ENCODE measurements at regions not wholly inside any gene's neighbourhood (a gene's known extent, or its start where the extent isn't known, plus 50 kb on each side); places are given as distances from the start of the nearest gene placed in this dataset.
A peak's percentile ranks its signal among the peaks of the same experiment; 100 is the strongest.
"Not testable (repeated sequence)": the region's sequence is repeated elsewhere in the genome, so short reads cannot be mapped to it uniquely, and the experiment has no call there.

DNA sequence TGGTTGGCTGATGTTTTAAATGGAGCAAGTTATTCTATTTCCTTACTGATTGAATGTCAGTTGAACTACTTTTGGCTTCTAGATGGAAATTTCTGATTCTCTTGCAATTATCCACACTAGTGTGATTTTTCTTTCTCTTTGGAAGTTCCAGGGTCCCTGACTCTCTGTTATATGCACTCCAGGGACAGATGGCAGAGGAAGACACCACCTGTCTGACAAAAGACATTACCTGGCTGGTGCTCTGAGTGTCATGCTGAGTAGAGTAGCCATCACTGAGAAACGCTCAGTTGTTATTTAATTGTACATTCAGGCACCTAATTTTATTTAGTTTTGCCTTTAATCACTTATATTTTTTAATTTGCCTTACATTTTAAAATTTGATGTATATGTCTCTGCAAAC, 105.4 kb upstream of the TLL1 start:
- no peak for DNase-seq (ENCODE audit: low read depth, low spot score)

DNA sequence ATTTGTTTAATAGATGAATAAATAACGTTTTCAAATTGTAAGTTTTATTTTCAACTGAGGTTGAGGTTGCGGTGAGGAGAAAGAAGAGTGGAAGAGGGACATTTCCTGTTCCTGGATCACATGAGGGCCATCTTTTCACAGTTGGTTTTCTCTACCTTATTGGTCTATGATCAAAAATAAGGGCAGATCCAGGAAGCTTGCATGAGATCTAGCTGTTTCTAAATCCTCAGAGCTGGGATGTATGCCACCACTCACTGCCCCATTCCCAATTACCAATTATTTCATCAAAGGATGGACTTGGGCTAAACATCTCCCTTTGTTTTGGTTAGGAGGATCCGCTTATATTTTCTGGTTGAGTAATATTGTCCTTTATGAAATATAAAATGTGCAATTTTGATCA, 104.8 kb upstream of the TLL1 start:
- DNase-seq (ENCODE audit: low read depth, low spot score): no peak

DNA sequence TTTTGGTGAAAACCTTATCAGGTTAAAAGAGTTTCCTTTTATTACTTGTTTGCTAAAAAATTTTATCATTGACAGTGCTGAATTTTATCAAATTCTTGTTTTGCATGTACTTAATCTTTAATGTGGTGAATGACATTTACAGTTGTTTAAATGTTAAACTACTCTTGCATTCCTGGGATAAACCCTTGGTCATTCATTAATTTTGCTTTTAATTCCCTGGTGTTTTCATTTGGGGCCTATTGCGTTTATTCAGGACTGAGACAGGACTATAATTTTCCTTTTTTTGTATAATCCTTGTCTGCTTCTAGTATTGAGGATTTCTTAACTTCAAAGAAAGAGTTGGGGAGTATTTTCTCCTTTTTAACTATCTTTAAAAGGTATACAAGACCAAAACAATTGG, 98.7 kb upstream of the TLL1 start:
- DNase-seq (ENCODE audit: low read depth, low spot score): no peak

DNA sequence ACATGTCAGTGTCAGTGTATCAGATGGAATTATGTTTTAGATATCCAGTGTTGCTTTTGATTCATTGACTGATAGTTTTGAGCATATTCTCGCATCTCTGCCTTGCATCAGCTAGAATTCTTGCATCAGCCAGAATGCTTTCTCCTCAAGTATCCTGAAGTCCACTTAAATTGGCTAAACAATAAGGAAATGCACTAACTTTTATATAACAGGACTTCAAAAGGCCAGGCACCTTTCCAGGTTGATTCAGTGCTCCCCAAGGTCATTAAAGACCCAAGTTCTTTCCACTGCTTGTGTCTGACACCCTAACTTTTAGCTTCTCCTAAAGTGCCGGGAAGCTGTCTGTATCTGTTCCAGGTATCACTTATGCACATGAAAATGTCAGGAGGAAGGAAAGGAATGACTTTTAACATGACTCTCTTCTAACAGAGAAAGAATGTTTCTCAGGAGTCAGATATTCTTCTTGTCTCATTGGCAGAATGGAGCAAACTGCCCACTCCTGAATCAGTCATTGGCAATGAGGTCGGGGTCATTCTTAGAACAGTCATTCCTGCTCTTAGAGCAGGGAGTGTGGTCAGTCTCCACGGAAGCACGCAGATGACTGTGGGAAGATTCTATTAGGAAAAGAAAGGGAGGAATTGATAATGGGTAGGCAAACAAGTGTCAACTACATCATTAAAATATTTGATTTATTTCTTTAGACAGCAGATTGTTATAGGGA, 92.9 kb upstream of the TLL1 start:
- DNase-seq (ENCODE audit: low read depth, low spot score): peak; percentile 21

DNA sequence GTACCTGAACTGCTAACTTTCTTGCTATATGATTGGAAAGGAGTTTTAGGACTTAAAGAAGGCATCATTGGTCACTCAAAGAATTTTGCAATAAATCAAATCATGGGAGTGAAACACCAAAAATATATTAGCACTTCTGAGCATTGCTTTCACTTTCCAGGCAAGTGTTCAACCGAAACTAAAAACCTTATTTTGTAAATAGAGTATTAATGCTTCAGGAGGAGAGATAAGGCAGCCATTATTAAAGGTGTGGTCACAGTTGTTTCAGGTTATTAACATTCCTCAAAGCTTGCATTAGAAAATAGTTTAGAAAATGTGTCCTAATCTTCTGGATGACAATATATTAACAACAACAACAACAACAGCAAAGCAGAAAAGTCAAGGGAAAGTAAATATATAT, 92.3 kb upstream of the TLL1 start:
- DNase-seq (ENCODE audit: low read depth, low spot score): no peak

DNA sequence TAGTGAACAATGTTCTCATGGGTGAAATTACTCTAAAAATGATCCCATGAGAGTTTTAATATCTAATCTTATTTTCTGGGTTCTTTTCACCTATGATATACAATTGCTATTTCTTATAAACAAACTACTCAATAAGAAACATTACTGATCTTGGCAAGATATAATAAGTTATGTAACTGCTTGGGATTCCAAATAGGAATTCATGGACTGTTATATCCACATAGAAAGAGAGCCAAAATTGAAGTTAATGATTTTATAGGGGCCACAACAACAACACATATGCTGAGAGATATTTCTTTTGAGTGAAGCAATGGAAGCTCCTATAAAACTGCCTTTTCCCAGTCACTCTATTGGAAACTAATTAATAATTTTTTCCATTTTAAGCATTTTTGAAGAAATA, 90.4 kb upstream of the TLL1 start:
- DNase-seq (ENCODE audit: low read depth, low spot score): no peak

DNA sequence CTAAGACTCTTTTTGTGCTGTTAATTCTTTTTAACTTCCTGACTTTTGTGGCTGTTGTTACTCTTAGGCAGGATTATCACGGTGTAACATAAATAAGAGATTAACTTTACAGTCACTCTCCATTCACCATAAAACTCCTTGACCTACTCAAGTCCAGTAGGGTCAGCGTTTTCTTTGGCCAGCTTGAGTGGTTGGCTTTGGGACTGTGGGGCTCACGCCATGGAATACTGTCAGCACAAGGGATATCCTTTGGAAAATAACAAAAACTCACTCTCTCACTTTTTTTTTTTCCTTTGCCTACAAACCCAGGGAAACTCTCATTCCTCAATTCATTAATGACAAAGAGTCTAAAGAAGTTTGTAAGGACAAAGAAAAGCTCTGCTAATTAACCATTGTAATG, 89.4 kb upstream of the TLL1 start:
- no peak for DNase-seq (ENCODE audit: low read depth, low spot score)

DNA sequence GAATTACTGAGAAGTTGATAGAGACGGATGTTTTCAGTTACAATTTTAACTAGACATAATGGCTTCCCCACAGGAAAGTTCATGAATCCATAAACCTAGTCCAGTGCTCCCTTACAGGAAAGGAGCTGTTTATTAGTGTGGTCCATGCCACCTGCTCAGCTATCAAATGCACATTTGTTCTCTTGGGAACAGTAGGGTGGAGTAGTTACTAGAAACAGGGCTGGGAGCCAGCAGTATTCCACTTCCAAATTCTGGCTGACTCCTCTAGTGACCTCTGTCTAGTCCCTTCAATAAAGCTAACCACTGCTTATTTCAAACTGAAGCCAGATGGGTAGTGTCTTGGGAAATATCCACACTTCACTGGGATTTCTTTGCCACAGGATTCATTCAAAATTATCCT, 88.4 kb upstream of the TLL1 start:
- no peak for DNase-seq (ENCODE audit: low read depth, low spot score)

DNA sequence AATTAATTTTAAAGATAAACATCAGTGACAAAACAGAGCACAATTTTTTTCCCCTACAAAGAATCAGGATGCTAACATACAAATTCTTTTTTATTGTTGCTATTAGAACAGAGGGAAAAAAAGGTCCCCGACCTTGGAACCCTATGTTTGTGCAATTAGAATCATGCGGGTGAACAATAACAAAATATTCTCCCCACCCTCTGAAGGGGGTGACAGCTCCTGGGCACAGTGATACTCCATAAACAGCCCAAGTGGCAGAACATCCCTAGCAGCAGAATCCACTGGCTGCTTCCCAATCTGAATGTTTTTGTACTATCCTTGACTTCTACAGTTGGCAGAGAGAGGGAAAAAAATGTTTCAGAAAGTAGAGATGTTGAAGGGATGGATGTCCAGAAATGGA, 87.7 kb upstream of the TLL1 start:
- DNase-seq (ENCODE audit: low read depth, low spot score): no peak

DNA sequence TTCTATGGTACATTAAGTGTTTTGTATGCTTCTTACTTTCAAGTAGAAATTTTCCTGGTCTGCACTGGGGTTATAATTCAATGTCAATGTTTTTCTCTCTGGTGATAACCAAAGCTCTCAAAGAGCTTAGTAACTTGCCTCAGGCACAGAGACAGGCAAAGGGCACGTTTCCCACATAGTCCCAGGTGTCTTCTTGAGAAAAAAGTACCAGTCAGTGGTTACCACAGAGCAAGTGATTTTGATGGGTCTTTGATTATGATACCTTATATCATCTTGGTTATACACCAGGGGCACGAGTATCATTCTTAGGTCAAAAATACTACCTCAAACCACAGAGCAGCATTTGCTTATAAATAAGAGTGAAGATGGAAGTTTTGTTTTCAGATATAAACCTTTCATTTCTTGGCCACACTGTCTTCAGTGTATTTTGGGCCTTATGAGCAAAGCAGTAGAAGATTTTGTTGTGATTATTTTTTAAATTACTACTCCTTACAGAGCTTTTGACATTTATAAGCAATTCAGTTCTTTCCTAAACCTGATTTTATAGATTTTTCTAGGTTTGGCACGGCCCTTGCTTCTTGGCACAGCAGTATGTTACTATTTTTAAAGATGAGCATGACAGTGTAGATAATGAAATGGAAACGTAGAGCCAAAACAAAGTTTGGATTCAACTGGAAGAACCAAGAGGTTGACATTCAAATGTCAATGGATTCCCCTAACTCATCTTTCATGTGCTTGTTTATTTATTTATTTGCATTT, 85.3 kb upstream of the TLL1 start:
- no peak for DNase-seq (ENCODE audit: low read depth, low spot score)

DNA sequence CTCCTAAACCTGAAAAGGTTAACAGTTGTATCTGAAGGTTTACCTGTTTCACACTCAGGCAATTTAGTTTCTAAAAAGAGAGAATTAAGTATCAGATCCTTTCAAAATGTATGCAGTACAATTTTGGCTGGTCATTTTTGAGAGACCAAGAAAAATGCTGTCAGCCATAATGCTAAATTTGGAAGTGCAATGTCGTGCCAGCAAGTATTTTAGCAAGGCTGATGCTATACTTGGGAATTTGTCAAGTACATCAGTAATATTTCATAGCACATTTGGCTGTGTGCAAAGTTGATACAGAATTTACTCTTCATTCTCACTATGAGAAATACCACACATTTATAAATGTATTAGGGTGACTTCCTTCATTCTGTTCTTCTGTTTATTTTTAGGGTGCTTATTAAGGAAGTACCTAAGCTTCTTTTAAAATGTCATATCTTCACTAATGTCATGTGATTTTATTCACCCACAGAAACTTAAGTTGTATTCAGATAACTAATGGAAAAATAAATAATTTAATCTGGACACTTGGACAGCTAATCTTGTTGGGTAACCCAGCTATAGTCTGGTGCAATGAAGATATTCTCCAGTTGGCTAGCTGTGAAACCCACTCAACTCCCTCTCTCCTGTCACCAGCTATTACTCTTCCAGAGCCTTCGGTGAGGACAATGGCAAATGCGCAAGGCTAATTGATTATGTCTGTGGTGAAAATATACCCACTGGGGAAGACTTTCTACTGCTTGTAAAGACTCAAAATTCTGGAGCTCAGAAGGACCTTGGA, 84.2 kb upstream of the TLL1 start:
- DNase-seq (ENCODE audit: low read depth, low spot score): no peak

DNA sequence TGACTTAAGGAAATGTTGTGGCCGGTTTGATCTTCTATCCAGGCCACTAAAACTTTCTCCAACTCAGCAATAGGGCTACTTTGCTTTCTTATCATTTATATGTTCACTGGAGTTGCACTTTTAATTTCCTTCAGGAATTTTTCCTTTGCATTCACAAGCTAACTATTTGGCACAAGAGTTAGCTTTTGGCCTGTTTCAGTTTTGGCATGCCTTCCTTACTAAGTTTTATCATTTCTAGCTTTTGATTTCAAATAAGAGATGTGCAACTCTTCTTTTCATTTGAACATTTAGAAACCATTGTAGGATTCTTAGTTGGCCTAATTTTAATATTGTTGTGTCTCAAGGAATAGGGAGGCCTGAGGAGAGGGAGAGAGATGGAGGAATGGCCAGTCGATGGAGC, 79.8 kb upstream of the TLL1 start:
- no peak for DNase-seq (ENCODE audit: low read depth, low spot score)

DNA sequence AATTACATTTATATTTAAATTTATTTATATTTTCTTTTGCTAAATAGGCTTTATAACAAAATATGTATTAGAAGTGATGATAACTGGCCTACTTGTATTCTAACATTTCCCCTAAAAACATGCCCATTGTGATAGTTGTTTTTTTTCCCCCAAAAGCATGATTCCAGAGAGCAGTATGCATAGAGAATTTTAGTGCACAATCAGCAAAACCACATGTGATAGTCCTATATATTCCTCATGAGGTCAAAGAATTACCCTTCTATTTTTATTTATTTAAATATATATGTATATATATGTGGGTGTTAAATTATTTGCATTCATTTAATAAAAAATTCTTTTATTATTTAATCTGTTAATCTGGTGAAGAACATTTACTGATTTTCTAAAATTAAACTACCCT, 78.2 kb upstream of the TLL1 start:
- no peak for DNase-seq (ENCODE audit: low read depth, low spot score)

DNA sequence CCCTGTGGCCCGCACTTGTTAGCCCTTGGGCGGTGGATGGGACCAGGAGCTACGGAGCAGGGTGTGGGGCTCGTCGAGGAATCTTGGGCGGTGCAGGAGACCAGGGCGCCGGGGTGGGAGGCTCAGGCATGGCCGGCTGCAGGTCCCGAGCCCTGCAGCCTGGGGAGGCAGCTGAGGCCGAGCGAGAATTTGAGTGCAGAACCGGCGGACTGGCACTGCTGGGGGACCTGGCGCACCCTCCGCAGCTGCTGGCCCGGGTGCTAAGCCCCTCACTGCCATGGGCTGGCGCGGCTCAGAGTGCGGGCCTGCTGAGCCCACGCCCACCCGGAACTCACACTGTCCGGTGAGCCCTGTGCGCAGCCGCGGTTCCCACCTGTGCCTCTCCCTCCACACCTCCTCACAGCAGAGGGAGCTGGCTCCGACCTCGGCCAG, 73.6 kb upstream of the TLL1 start:
- no peak for DNase-seq (ENCODE audit: low read depth, low spot score)

DNA sequence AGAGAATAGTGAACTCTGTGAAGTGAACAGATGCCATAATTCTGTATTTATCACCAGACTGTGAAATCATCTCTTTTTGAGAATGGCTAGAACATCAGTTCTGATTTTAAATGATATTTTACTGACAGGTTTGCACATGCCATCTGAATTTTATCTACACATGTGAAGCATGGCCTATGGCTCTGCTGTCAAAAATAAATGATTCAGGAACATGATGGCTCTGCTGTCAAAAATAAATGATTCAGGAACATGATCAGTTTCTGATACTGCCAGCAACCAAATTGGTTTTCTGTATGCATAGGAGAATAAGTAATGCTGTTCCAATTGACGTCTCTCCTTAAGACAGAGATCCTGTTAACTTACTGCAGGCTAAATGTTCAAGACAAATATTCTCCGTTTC, 70.6 kb upstream of the TLL1 start:
- no peak for DNase-seq (ENCODE audit: low read depth, low spot score)

DNA sequence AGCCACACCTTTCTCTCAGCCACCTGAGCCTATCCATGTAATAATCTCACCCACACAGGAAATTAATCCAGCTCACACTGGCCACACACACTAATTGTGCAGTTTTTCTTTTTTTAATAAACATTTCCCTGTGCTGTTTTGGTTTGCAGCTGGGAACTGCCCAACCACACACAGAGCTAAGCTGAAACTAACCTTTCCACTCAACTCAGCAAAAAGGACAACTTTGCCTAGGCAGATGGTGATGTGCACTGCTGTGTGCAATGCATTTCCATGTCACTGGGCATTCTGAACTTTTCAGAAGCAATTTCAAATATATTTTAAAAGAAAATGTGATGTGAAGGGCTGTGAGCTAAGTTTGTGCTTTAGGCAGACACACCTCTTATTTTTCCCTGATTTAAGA, 70.0 kb upstream of the TLL1 start:
- no peak for DNase-seq (ENCODE audit: low read depth, low spot score)

DNA sequence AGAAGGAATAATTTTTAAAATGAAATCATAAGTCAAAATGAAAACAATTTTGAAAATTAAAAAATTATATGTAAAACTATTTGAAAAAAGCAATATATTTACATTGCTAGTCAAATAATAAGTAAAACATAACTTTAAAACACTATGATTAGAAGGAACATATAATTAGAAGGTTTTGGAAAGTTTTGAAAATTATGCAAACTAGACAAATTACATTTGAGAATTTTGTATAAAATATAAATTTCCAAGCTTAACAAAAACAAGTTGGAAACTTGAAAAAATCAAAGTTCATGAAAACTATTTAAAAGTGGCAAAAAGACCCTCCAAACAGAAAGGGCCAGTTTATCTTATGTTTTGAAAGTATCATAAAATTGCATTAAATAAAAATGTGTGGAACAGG, 67.6 kb upstream of the TLL1 start:
- no peak for DNase-seq (ENCODE audit: low read depth, low spot score)

DNA sequence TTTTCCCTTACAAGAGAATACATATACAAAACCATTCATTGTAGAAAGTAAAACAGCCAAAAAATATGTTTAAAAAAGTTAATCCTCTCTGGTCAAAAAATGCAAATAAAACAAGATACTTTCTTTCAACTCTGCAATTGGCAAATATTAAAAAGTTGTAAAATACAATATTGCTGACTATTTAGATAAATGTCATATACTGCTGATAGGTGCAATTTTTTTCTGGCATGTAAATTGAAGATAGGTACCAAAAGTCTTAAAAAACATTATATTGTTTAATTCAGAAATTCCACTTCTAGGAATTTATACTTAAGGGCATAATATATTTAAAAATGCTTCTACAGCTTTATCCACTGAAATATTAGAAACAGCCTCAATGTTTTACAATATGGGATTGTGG, 66.4 kb upstream of the TLL1 start:
- no peak for DNase-seq (ENCODE audit: low read depth, low spot score)

DNA sequence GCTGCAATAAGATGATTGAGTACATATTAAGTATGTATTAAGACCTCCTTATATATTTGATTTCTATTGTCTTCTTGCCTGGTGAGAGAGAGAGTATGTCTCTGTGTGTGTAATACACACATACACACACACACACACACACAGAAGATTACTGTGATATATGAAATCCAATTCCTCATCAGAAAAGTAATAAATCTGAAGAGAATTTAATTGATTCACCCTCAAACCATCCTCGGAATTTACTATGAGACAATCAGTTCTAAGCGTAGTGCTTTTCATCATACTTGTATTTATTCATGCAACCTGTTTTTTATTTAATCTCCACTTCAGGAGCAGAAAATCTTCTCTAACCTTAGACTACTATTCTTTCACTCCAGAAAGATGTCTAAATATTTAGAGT, 62.3 kb upstream of the TLL1 start:
- peak; percentile 4 for DNase-seq (ENCODE audit: low read depth, low spot score)

DNA sequence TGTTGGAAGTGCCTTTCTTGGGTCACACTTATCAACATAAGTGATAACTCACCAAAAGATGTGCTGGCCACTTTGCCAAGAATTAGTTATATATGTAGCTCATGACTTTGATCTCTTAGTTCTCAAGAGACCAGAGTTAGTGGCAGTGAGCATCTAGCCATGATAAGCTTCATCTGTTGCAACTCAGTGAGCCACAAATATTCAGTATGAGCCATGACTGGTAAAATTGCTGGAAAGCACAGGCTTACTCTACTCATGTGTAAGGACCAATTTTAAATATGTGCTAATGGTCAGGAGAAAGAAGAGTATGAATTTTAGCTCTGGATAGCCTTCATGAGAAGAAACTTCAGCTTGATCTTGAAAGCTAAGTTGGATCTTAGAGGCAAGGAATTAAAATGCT, 59.4 kb upstream of the TLL1 start:
- DNase-seq (ENCODE audit: low read depth, low spot score): peak; percentile 38

DNA sequence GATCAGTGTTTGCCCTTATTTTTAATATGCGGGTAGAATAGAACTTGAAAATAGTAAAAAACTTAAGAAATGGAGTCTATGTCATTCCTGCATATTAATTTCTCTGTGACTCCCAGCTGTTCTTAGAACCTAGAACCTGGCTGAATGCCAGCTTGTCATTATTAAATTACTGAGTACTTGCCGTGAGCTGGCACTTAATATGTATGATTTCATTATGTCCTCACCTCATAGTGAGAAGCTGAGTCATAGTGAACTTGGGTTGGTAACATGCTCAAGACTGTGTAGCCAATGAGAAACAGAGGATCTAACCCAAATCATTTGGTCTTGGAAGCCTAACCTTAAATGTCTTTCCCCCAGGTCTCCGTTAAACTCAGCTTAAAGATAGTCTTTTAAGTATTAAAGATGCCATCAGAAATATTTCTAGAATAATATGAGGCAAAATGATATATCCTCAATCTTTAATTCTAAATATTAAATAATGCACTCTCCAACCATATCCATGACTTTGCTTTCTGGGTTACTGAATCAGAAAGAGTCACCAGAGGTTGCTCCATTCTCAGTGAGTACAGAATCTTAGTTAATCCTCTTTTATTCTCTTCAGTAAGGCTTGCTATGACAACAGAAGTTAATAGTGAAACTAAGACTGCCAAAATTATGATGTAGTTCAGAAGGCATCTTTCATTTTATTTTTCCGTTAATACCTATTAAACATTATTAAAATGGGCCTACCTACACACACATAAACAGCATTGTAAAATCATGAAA, 58.6 kb upstream of the TLL1 start:
- DNase-seq (ENCODE audit: low read depth, low spot score): peak; percentile 61

DNA sequence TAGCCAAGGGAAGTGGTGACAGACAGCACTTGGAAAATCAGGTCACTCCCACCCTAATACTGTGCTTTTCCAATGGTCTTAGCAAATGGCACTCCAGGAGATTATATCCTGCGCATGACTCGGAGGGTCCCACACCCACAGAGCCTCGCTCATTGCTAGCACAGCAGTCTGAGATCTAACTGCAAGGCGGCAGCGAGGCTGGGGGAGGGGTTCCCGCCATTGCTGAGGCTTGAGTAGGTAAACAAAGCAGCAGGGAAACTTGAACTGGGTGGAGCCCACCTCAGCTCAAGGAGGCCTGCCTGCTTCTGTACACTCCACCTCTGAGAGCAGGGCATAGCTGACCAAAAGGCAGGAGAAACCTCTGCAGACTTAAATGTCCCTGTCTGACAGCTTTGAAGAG, 53.9 kb upstream of the TLL1 start:
- DNase-seq (ENCODE audit: low read depth, low spot score): not testable (repeated sequence)

All from astrocyte of the hippocampus (primary cell).